MCF 10A (cell line): ENCODE measurements at regions not wholly inside any gene's neighbourhood (a gene's known extent, or its start where the extent isn't known, plus 50 kb on each side); places are given as distances from the start of the nearest gene placed in this dataset.
A peak's percentile ranks its signal among the peaks of the same experiment; 100 is the strongest.

Experiments used
- BruUV-seq: library from RNA; stranded (reverse); fragments of 400-500 nt; replicated peaks from 2 replicates; lab custom pipeline; 2021; lab: Mats Ljungman, UMichigan
- CTCF ChIA-PET: fragments of 300-600 bp; sonication (Branson Sonifier 250); formaldehyde crosslinking; extraction: SDS; loops from one replicate; lab custom pipeline; 2021; ENCODE audit warnings: antibody characterized with exemption, inconsistent platforms; lab: Yijun Ruan, JAX
- POLR2A ChIA-PET: fragments of 300-600, 350-650 bp; sonication (Branson Sonifier 250); formaldehyde crosslinking; extraction: SDS; loops from one replicate; lab custom pipeline; 2020; ENCODE audit warnings: antibody characterized with exemption, inconsistent platforms; lab: Yijun Ruan, JAX
- DNase-seq: peaks from one replicate; pipeline ENCODE4 v3.0.0-alpha.2; 2018; ENCODE audit not compliant: unreplicated experiment
- H3K27ac Mint-ChIP-seq: one replicate; pipeline ENCODE4 v1.8.0; 2022; ENCODE audit warnings: mild to moderate bottlenecking, low read depth, mixed read lengths; ENCODE audit not compliant: unreplicated experiment
- H3K27me3 Mint-ChIP-seq: one replicate; pipeline ENCODE4 v1.8.0; 2022; ENCODE audit warnings: mixed read lengths; ENCODE audit not compliant: insufficient read depth, unreplicated experiment
- H3K36me3 Mint-ChIP-seq: one replicate; pipeline ENCODE4 v1.8.0; 2022; ENCODE audit warnings: mild to moderate bottlenecking, moderate library complexity, mixed read lengths; ENCODE audit not compliant: insufficient read depth, unreplicated experiment
- H3K4me1 Mint-ChIP-seq: one replicate; pipeline ENCODE4 v1.8.0; 2022; ENCODE audit warnings: mixed read lengths; ENCODE audit not compliant: insufficient read depth, unreplicated experiment
- H3K4me3 Mint-ChIP-seq: one replicate; pipeline ENCODE4 v1.8.0; 2022; ENCODE audit warnings: mild to moderate bottlenecking, moderate library complexity, mixed read lengths; ENCODE audit not compliant: unreplicated experiment
- H3K9me3 Mint-ChIP-seq: one replicate; pipeline ENCODE4 v1.8.0; 2022; ENCODE audit warnings: mixed read lengths; ENCODE audit not compliant: unreplicated experiment
- intact Hi-C: fragments of 100-400 bp; cut with micrococcal nuclease; formaldehyde crosslinking; loops from 2 replicates; pipeline ENCODE4 v1.14.1; 2022
- TF ChIP-seq, protein P1 (sequence below): fragments of 200-600 bp; IDR thresholded peaks from one replicate; pipeline ENCODE4 v1.8.0; 2022; ENCODE audit warnings: antibody characterized with exemption, mild to moderate bottlenecking; ENCODE audit not compliant: unreplicated experiment

- DNase-seq, result no peak
- Mint-ChIP-seq H3K4me3 (no peak overlapping the region), H3K4me1 (no peaks in the 10 kb centered on the region), H3K27ac (no peak overlapping the region), H3K9me3 (peaks cover 24% of the 10 kb centered on the region), H3K36me3 (peaks cover 10% of the 10 kb centered on the region), H3K27me3 (no peaks in the 10 kb centered on the region)
- CTCF ChIA-PET, result interaction anchor here (0.7 kb wide), 2 partner anchors 14 to 173 kb away, joined by 3 read pairs; no protein-coding TSS in a partner anchor
- POLR2A ChIA-PET, result interaction anchor here (0.9 to 1.1 kb wide), 2 partner anchors 14 to 97 kb away, joined by 3 read pairs; no protein-coding TSS in a partner anchor
- intact Hi-C loops, result no loop called here
- TF ChIP-seq, protein P1, sequence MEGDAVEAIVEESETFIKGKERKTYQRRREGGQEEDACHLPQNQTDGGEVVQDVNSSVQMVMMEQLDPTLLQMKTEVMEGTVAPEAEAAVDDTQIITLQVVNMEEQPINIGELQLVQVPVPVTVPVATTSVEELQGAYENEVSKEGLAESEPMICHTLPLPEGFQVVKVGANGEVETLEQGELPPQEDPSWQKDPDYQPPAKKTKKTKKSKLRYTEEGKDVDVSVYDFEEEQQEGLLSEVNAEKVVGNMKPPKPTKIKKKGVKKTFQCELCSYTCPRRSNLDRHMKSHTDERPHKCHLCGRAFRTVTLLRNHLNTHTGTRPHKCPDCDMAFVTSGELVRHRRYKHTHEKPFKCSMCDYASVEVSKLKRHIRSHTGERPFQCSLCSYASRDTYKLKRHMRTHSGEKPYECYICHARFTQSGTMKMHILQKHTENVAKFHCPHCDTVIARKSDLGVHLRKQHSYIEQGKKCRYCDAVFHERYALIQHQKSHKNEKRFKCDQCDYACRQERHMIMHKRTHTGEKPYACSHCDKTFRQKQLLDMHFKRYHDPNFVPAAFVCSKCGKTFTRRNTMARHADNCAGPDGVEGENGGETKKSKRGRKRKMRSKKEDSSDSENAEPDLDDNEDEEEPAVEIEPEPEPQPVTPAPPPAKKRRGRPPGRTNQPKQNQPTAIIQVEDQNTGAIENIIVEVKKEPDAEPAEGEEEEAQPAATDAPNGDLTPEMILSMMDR, result no peak
- no TSS peak for BruUV-seq
Measured at GRCh38 chr1:203954788-203955552, 93.6 kb downstream of the SNRPE start.

GRCh38 chr1:203968761-203969160 is 104.2 kb upstream of the SOX13 start:
- BruUV-seq, result no TSS peak
- Mint-ChIP-seq H3K27ac (no peak overlapping the region), H3K4me3 (no peak overlapping the region), H3K27me3 (no peaks in the 10 kb centered on the region), H3K4me1 (no peaks in the 10 kb centered on the region), H3K9me3 (peaks cover 36% of the 10 kb centered on the region), H3K36me3 (no peaks in the 10 kb centered on the region)
- intact Hi-C loops, result no loop called here
- peak; percentile 16 for DNase-seq
- ChIA-PET POLR2A (interaction anchor here (0.6 to 1.1 kb wide), 4 partner anchors 11 to 51 kb away, joined by 3 to 4 read pairs (median 3); no protein-coding TSS in a partner anchor), CTCF (interaction anchor here (0.6 to 1.1 kb wide), 4 partner anchors 14 to 1959 kb away, joined by 3 to 6 read pairs (median 3); no protein-coding TSS in a partner anchor)
- TF ChIP-seq, protein P1, result no peak

DNA sequence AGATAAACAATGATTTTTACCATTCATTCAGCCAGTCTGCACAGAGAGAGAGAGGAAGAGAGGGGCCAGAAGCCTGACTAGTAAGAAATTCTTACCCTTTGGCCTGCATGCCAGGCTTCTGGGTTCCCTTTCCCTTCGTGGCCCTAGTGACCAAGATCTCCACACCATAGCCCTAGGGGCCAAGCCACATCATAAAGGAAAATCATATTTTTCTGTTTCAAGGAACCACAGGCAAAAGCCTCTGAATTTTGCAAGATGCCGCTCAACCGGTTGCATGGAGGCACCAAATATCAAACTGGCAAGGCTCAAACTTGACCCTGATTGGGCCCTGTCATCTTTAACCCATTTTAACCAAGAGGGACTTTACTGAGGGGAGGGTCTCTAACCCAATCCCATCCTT is 103.1 kb upstream of the SOX13 start:
- Mint-ChIP-seq H3K36me3 (no peaks in the 10 kb centered on the region), H3K4me3 (no peak overlapping the region), H3K4me1 (no peaks in the 10 kb centered on the region), H3K9me3 (peaks cover 31% of the 10 kb centered on the region), H3K27me3 (no peaks in the 10 kb centered on the region), H3K27ac (no peak overlapping the region)
- intact Hi-C loops, result no loop called here
- DNase-seq, result no peak
- TF ChIP-seq, protein P1, result no peak
- CTCF ChIA-PET, result no interaction called here
- no TSS peak for BruUV-seq
- POLR2A ChIA-PET, result interaction anchor here (1.1 kb wide), 1 partner anchor 42 kb away, joined by 3 read pairs; no protein-coding TSS in a partner anchor

DNA sequence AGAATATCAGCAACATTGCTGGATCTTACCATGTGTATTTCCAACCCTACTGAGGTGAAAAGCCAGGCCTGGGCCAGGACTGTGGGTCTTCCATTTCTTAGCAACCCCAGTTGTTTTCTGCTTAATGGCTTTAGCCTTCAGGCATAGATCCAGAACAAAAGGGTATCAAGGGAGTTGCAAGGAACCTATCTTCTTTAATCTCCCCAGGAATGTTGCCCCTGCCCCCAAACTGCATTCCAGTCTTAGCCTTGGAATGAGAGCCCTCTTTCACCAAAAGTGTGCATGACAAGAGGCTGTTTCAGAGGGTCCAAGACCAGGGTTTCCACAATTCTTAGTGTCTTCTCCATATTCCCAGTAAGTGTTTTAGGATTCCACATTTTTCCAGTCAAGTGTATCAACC is 87.9 kb upstream of the SOX13 start:
- BruUV-seq, result no TSS peak
- H3K36me3 Mint-ChIP-seq, result no peaks in the 10 kb centered on the region
- H3K27ac Mint-ChIP-seq, result no peak overlapping the region
- TF ChIP-seq, protein P1, result no peak
- no peak overlapping the region for H3K4me3 Mint-ChIP-seq
- no peaks in the 10 kb centered on the region for H3K9me3 Mint-ChIP-seq
- CTCF ChIA-PET, result no interaction called here
- H3K4me1 Mint-ChIP-seq, result no peaks in the 10 kb centered on the region
- POLR2A ChIA-PET, result interaction anchor here (0.7 kb wide), 1 partner anchor 37 kb away, joined by 3 read pairs; no protein-coding TSS in a partner anchor
- no peaks in the 10 kb centered on the region for H3K27me3 Mint-ChIP-seq
- no peak for DNase-seq
- intact Hi-C loops, result loop anchor here (10.0 kb wide), 1 partner anchor 110 kb away; no protein-coding TSS in a partner anchor
